Ascending aorta (tissue), 2 donors: ENCODE measurements at regions not wholly inside any gene's neighbourhood (a gene's known extent, or its start where the extent isn't known, plus 50 kb on each side); places are given as distances from the start of the nearest gene placed in this dataset.

Experiments
- DNase-seq, 2 donors: peaks; one replicate each; pipeline ENCODE4 v3.0.0-alpha.2; 2019; ENCODE audit warnings: low spot score in 2 of 2
- H3K27ac ChIP-seq, 2 donors: fragments of 200-600 bp; sonication (generic); one replicate each; pipeline ENCODE4 v1.5.1; 2016 to 2017; ENCODE audit warnings: mild to moderate bottlenecking in 1 of 2
- H3K27me3 ChIP-seq: fragments of 200-600 bp; sonication (generic); one replicate; pipeline ENCODE4 v1.5.1; 2017
- H3K36me3 ChIP-seq, 2 donors: fragments of 200-600 bp; sonication (generic); one replicate each; pipeline ENCODE4 v1.5.1; 2016
- H3K4me1 ChIP-seq, 2 donors: fragments of 200-600 bp; sonication (generic); one replicate each; pipeline ENCODE4 v1.5.1; 2016 to 2017; ENCODE audit warnings: mild to moderate bottlenecking in 1 of 2
- H3K4me3 ChIP-seq, 2 donors: fragments of 200-600 bp; sonication (generic); one replicate each; pipeline ENCODE4 v1.5.1; 2016 to 2017; ENCODE audit warnings: mild to moderate bottlenecking in 1 of 2
- H3K9me3 ChIP-seq, 2 donors: fragments of 200-600 bp; sonication (generic); one replicate each; pipeline ENCODE4 v1.5.1; 2016
- CTCF ChIP-seq, 3 experiments: fragments of 200-600 bp in 2 of 3; fragments of 450-650 bp in 1 of 3; sonication (generic) in 2 of 3; IDR thresholded peaks; one replicate each; pipeline ENCODE4 v1.5.1; 2016 to 2019; ENCODE audit warnings: antibody characterized with exemption in 3 of 3, mild to moderate bottlenecking in 1 of 3, moderate library complexity in 1 of 3
- intact Hi-C: fragments of 100-400 bp; cut with DNase I; formaldehyde crosslinking; loops from one replicate; pipeline ENCODE4 v1.15.1; 2023

- no peaks in the 10 kb centered on the region for H3K9me3 ChIP-seq
- intact Hi-C loops, result no loop called here
- no peak for TF ChIP-seq CTCF (IDR thresholded peaks at IDR 0.05)
- no peaks in the 10 kb centered on the region for H3K36me3 ChIP-seq
- no peak overlapping the region for H3K27ac ChIP-seq
- no peak overlapping the region for H3K4me3 ChIP-seq
- no peaks in the 10 kb centered on the region for H3K4me1 ChIP-seq
- DNase-seq, result no peak
- H3K27me3 ChIP-seq, result no peaks in the 10 kb centered on the region
Observed at GRCh38 chrX:39418731-39419638, 617.7 kb downstream of the MID1IP1 start.

GRCh38 chrX:39421006-39421405, 619.7 kb downstream of the MID1IP1 start:
- H3K9me3 ChIP-seq, result no peaks in the 10 kb centered on the region

GRCh38 chrX:39425124-39425806, 624.0 kb downstream of the MID1IP1 start:
- H3K4me1 ChIP-seq, result no peaks in the 10 kb centered on the region
- H3K4me3 ChIP-seq, result no peak overlapping the region
- H3K27me3 ChIP-seq, result no peaks in the 10 kb centered on the region
- TF ChIP-seq CTCF (IDR thresholded peaks at IDR 0.05), result no peak
- no peak overlapping the region for H3K27ac ChIP-seq
- no peaks in the 10 kb centered on the region for H3K9me3 ChIP-seq
- H3K36me3 ChIP-seq, result no peaks in the 10 kb centered on the region
- intact Hi-C loops, result no loop called here
- no peak for DNase-seq

More at GRCh38 chrX:39421006-39421405, 619.7 kb downstream of the MID1IP1 start:
- Histone ChIP-seq H3K36me3 (no peaks in the 10 kb centered on the region), H3K27me3 (no peaks in the 10 kb centered on the region), H3K4me3 (no peak overlapping the region), H3K4me1 (no peaks in the 10 kb centered on the region), H3K27ac (no peak overlapping the region)
- DNase-seq, result no peak
- TF ChIP-seq CTCF (IDR thresholded peaks at IDR 0.05), result no peak
- intact Hi-C loops, result no loop called here

- no peak for TF ChIP-seq CTCF (IDR thresholded peaks at IDR 0.05)
- intact Hi-C loops, result no loop called here
- no peak for DNase-seq
- H3K9me3 ChIP-seq, result no peaks in the 10 kb centered on the region
- H3K27me3 ChIP-seq, result no peaks in the 10 kb centered on the region
- no peak overlapping the region for H3K27ac ChIP-seq
- no peaks in the 10 kb centered on the region for H3K4me1 ChIP-seq
- H3K4me3 ChIP-seq, result no peak overlapping the region
- H3K36me3 ChIP-seq, result no peaks in the 10 kb centered on the region
Observed at GRCh38 chrX:39426101-39426500, 624.8 kb downstream of the MID1IP1 start.

GRCh38 chrX:39427492-39427891, 626.2 kb downstream of the MID1IP1 start:
- TF ChIP-seq CTCF (IDR thresholded peaks at IDR 0.05), result no peak
- H3K36me3 ChIP-seq, result no peaks in the 10 kb centered on the region
- no peak overlapping the region for H3K27ac ChIP-seq

More at GRCh38 chrX:39427492-39427891, 626.2 kb downstream of the MID1IP1 start:
- H3K9me3 ChIP-seq, result no peaks in the 10 kb centered on the region
- DNase-seq, result no peak
- intact Hi-C loops, result no loop called here
- no peaks in the 10 kb centered on the region for H3K27me3 ChIP-seq
- no peaks in the 10 kb centered on the region for H3K4me1 ChIP-seq
- H3K4me3 ChIP-seq, result no peak overlapping the region
